ENCODE measurements at regions not wholly inside any gene's neighbourhood (a gene's known extent, or its start where the extent isn't known, plus 50 kb on each side); places are given as distances from the start of the nearest gene placed in this dataset.

GRCh38 chr2:16440898-16441297 is 224.7 kb downstream of the CYRIA start:
- TF ChIP-seq CTCF (IDR thresholded peaks at IDR 0.05; ENCODE audit: insufficient read depth, low read length, poor library complexity, severe bottlenecking) (no peak), EZH2phosphoT487 (conservative IDR thresholded peaks at IDR 0.05; ENCODE audit: low read length) (no peak)
